Ascending aorta (tissue), 2 donors: ENCODE measurements at regions not wholly inside any gene's neighbourhood (a gene's known extent, or its start where the extent isn't known, plus 50 kb on each side); places are given as distances from the start of the nearest gene placed in this dataset.

Experiments used
- DNase-seq, 2 donors: peaks; one replicate each; pipeline ENCODE4 v3.0.0-alpha.2; 2019; ENCODE audit warnings: low spot score in 2 of 2
- H3K27ac ChIP-seq, 2 donors: fragments of 200-600 bp; sonication (generic); one replicate each; pipeline ENCODE4 v1.5.1; 2016 to 2017; ENCODE audit warnings: mild to moderate bottlenecking in 1 of 2
- H3K27me3 ChIP-seq: fragments of 200-600 bp; sonication (generic); one replicate; pipeline ENCODE4 v1.5.1; 2017
- H3K36me3 ChIP-seq, 2 donors: fragments of 200-600 bp; sonication (generic); one replicate each; pipeline ENCODE4 v1.5.1; 2016
- H3K4me1 ChIP-seq, 2 donors: fragments of 200-600 bp; sonication (generic); one replicate each; pipeline ENCODE4 v1.5.1; 2016 to 2017; ENCODE audit warnings: mild to moderate bottlenecking in 1 of 2
- H3K4me3 ChIP-seq, 2 donors: fragments of 200-600 bp; sonication (generic); one replicate each; pipeline ENCODE4 v1.5.1; 2016 to 2017; ENCODE audit warnings: mild to moderate bottlenecking in 1 of 2
- H3K9me3 ChIP-seq, 2 donors: fragments of 200-600 bp; sonication (generic); one replicate each; pipeline ENCODE4 v1.5.1; 2016
- intact Hi-C: fragments of 100-400 bp; cut with DNase I; formaldehyde crosslinking; loops from one replicate; pipeline ENCODE4 v1.15.1; 2023
- TF ChIP-seq, protein P1 (sequence below), 3 experiments: fragments of 200-600 bp in 2 of 3; fragments of 450-650 bp in 1 of 3; sonication (generic) in 2 of 3; IDR thresholded peaks; one replicate each; pipeline ENCODE4 v1.5.1; 2016 to 2019; ENCODE audit warnings: antibody characterized with exemption in 3 of 3, mild to moderate bottlenecking in 1 of 3, moderate library complexity in 1 of 3

DNA sequence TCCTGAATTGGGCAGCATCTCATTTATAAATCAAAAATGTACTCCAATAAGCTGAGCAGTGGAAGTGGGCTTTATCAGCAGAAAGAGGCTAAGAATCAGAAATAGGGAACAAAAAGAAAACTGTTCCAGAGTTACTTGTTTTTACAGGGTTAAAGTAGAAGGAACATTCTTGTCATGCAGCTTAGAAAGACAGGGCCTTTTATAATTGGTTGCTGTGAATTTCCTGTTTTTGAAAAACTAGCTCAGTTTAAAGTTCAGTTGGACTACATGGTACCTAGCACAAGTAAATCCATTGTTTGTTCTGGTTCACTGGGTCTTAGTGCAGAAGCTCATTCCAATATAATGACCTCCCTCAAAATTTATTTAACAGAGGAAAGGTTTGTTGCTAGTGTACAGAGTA is 200.8 kb downstream of the GRIA2 start:
- no peak for DNase-seq
- no peaks in the 10 kb centered on the region for H3K4me1 ChIP-seq
- TF ChIP-seq, protein P1, sequence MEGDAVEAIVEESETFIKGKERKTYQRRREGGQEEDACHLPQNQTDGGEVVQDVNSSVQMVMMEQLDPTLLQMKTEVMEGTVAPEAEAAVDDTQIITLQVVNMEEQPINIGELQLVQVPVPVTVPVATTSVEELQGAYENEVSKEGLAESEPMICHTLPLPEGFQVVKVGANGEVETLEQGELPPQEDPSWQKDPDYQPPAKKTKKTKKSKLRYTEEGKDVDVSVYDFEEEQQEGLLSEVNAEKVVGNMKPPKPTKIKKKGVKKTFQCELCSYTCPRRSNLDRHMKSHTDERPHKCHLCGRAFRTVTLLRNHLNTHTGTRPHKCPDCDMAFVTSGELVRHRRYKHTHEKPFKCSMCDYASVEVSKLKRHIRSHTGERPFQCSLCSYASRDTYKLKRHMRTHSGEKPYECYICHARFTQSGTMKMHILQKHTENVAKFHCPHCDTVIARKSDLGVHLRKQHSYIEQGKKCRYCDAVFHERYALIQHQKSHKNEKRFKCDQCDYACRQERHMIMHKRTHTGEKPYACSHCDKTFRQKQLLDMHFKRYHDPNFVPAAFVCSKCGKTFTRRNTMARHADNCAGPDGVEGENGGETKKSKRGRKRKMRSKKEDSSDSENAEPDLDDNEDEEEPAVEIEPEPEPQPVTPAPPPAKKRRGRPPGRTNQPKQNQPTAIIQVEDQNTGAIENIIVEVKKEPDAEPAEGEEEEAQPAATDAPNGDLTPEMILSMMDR (IDR thresholded peaks at IDR 0.05): no peak
- no peak overlapping the region for H3K27ac ChIP-seq
- intact Hi-C loops: no loop called here
- no peak overlapping the region for H3K4me3 ChIP-seq
- H3K27me3 ChIP-seq: no peaks in the 10 kb centered on the region
- H3K9me3 ChIP-seq: peaks cover 0 to 5% of the 10 kb centered on the region in 2 donors
- no peaks in the 10 kb centered on the region for H3K36me3 ChIP-seq
